ENCODE measurements at regions not wholly inside any gene's neighbourhood (a gene's known extent, or its start where the extent isn't known, plus 50 kb on each side); places are given as distances from the start of the nearest gene placed in this dataset.
"Not testable (repeated sequence)": the region's sequence is repeated elsewhere in the genome, so short reads cannot be mapped to it uniquely, and the experiment has no call there.

DNA sequence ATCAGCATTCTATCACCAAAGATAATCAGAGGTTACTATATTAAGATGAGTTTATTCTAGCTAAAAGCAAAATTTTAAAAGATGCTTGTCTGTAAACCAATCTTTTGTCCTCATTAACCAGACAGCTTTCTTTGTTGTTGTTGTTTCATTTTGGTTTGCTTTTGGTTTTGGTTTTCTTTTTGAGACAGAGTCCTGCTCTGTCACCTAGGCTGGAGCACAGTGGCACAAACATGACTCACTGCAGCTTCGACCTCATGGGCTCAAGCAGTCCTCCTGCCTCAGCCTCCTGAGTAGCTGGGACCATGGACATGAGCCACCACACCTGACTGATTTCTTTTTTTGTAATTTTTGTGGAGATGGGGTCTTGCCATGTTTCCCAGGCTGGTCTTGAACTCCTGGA is 102.9 kb downstream of the COX18 start:
- H3K4me3 Mint-ChIP-seq = no peak overlapping the region
- H3K27me3 Mint-ChIP-seq = no peaks in the 10 kb centered on the region
- no peaks in the 10 kb centered on the region for H3K36me3 Mint-ChIP-seq (ENCODE audit: low read depth)
- H3K9me3 Mint-ChIP-seq = peaks cover 16% of the 10 kb centered on the region
- no peaks in the 10 kb centered on the region for H3K4me1 Mint-ChIP-seq (ENCODE audit: low read depth)
- no peak overlapping the region for H3K27ac Mint-ChIP-seq
- intact Hi-C loops (cut with micrococcal nuclease) = no loop called here

DNA sequence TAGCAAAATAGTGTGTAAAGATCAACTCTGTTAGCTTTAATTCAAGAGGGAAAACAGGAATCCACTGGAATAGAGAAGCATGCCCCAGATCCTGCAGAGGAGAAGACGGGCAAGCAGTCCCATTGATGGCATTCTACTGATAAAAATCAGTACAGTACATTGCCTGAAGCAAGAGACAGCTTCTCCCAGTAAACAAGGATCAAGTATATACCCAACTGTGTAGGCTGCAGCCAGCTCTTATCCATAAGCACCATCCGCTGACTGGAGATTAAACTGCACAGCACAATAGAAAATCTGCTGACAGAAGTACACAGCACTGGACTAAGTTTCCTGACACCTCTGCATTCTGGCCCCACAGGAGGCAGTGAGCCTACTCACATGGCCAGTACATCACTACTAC is 110.1 kb downstream of the COX18 start:
- no peaks in the 10 kb centered on the region for H3K4me1 Mint-ChIP-seq (ENCODE audit: low read depth)
- no peak overlapping the region for H3K27ac Mint-ChIP-seq
- H3K36me3 Mint-ChIP-seq (ENCODE audit: low read depth) = no peaks in the 10 kb centered on the region
- H3K4me3 Mint-ChIP-seq = no peak overlapping the region
- peaks cover 32% of the 10 kb centered on the region for H3K9me3 Mint-ChIP-seq
- intact Hi-C loops (cut with micrococcal nuclease) = no loop called here
- no peaks in the 10 kb centered on the region for H3K27me3 Mint-ChIP-seq

DNA sequence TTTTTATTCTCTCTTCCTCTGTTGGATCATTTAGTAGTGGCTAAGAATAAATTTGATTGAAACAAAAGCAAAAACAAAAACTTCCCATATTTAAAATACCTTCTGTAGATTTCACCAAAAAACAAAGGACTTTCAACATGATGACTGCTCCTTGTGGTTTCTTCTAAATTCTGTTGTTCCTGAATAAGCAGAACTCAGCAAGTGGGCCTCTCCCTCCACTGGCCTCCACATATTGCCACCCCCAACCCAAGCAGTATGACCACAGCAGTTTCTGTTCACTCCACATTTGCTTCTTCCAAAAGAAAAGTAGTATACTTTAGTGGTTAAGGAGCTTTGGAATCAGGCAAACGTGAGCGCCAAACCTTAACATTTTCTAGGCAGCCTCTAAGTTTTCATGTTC is 114.7 kb downstream of the COX18 start:
- Mint-ChIP-seq H3K36me3 (ENCODE audit: low read depth) (no peaks in the 10 kb centered on the region), H3K27me3 (no peaks in the 10 kb centered on the region), H3K27ac (no peak overlapping the region), H3K9me3 (peaks cover 5% of the 10 kb centered on the region), H3K4me1 (ENCODE audit: low read depth) (no peaks in the 10 kb centered on the region), H3K4me3 (no peak overlapping the region)
- intact Hi-C loops (cut with micrococcal nuclease) = no loop called here

DNA sequence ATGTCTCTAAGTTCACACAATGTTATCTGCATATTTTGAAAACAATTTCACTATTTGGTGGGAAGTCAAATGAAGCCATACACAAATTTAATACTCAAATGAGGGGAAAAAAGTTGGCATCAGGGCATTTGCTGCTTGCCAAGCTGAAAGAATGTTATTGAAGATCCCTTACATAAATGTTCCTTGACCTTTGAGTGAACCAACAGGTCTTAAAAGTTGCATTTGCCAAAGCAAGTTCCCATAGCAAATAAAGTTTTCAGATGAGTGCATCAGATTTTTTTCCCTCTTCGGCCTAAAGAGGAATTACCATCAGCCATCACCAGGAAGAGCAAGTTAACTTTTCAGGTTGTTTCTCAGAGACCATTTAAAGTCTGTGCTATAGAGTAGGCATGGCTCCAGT is 115.9 kb downstream of the COX18 start:
- Mint-ChIP-seq H3K27ac (no peak overlapping the region), H3K27me3 (no peaks in the 10 kb centered on the region), H3K36me3 (ENCODE audit: low read depth) (no peaks in the 10 kb centered on the region), H3K4me1 (ENCODE audit: low read depth) (no peaks in the 10 kb centered on the region), H3K9me3 (no peaks in the 10 kb centered on the region), H3K4me3 (no peak overlapping the region)
- intact Hi-C loops (cut with micrococcal nuclease) = no loop called here

DNA sequence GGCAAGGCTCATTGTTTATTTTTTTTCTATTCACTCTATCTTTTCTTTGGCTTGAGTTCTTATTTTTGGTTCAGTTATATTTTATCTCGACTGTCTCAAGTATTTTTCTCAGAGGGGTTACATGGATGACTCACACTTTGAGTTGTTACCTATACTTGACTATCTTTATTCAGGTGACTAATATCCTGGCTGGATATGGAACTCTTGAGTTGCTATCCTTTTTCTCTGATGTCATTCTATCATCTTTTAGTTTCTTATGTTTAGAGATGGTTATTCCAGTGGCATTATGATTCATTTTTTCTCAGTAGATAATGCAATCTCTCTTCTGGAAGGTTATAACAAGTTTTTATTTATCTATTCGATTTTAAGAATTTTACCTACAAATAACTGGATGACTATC is 117.9 kb downstream of the COX18 start:
- Mint-ChIP-seq H3K4me1 (ENCODE audit: low read depth) (no peaks in the 10 kb centered on the region), H3K4me3 (no peak overlapping the region), H3K27ac (no peak overlapping the region)

DNA sequence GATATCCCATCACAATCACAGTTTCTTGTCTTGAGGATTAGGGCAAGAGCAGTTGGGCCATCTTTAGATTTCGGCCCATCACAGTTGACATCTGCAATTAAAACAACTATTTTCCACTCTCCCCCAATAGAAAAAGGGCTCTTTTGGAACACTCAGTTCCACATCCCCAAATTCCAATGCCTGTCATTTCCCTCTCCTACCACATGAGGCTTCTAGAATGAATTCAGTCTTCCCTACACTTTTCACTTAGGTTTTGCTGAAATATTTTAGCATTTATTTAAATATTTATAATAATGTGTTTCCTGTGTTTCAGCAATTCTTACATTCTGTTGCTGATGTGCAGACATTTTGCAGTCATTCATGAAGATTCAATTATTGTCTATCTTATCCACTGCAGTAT is 118.4 kb downstream of the COX18 start:
- Mint-ChIP-seq H3K27me3 (no peaks in the 10 kb centered on the region), H3K4me3 (no peak overlapping the region), H3K9me3 (peaks cover 10% of the 10 kb centered on the region), H3K4me1 (ENCODE audit: low read depth) (no peaks in the 10 kb centered on the region), H3K36me3 (ENCODE audit: low read depth) (no peaks in the 10 kb centered on the region), H3K27ac (no peak overlapping the region)
- intact Hi-C loops (cut with micrococcal nuclease) = no loop called here

More for the DNA sequence above, 117.9 kb downstream of the COX18 start:
- H3K36me3 Mint-ChIP-seq (ENCODE audit: low read depth) = no peaks in the 10 kb centered on the region
- intact Hi-C loops (cut with micrococcal nuclease) = no loop called here
- H3K9me3 Mint-ChIP-seq = peaks cover 5% of the 10 kb centered on the region
- H3K27me3 Mint-ChIP-seq = no peaks in the 10 kb centered on the region

DNA sequence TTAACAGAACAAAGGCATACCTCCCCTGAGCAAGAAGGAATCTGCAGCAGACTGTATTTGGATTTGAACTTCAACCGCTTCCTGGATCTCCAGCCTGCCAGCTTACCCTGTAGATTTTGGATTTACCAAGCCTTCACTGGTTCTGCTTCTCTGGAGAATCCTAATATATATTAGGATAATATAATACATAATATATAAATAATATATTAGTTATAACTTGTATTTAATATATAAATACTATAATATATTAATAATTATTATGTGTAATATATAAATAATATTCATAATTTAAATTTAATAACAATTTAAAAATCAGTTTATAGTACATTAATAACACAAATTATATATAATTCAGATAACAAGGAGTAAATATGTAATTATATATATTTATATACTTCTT is 121.4 kb downstream of the COX18 start:
- intact Hi-C loops (cut with micrococcal nuclease) = no loop called here
- H3K4me3 Mint-ChIP-seq = no peak overlapping the region
- no peak overlapping the region for H3K27ac Mint-ChIP-seq
- no peaks in the 10 kb centered on the region for H3K27me3 Mint-ChIP-seq
- H3K36me3 Mint-ChIP-seq (ENCODE audit: low read depth) = no peaks in the 10 kb centered on the region
- H3K9me3 Mint-ChIP-seq = peaks cover 21% of the 10 kb centered on the region
- no peaks in the 10 kb centered on the region for H3K4me1 Mint-ChIP-seq (ENCODE audit: low read depth)

DNA sequence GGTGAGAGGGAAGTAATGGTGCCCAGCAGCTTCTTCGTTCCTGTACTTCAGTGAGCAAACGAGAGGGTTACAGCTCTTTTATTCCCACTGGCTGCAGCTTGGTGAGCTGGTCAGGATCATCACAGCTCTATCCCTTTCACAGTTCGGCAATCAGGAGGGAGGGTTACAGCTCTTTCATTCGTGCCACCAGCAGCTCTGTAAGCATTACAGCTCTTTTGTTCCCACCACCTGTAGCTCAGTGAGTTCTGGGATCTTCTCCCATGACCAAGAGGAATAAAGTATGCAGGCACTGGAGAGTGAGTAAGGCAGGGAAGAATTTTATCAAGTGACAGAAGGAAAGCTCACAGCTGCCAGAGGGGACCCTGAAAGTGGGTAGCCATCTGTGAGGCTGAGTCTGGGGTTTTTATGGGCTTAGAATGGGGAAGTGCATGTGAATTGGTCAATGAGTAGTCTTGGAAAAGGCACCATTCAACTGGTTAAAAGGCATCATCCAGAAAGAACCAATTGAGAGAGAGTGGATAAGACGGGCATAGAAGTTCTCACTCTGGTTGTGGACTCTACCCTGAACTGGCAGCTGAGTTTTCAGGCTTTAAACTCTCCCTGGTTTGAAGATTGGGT is 123.7 kb downstream of the COX18 start:
- intact Hi-C loops (cut with micrococcal nuclease) = no loop called here
- no peak overlapping the region for H3K27ac Mint-ChIP-seq
- H3K4me1 Mint-ChIP-seq (ENCODE audit: low read depth) = no peaks in the 10 kb centered on the region
- H3K36me3 Mint-ChIP-seq (ENCODE audit: low read depth) = no peaks in the 10 kb centered on the region
- H3K27me3 Mint-ChIP-seq = no peaks in the 10 kb centered on the region
- H3K9me3 Mint-ChIP-seq = peaks cover 21% of the 10 kb centered on the region
- H3K4me3 Mint-ChIP-seq = no peak overlapping the region

DNA sequence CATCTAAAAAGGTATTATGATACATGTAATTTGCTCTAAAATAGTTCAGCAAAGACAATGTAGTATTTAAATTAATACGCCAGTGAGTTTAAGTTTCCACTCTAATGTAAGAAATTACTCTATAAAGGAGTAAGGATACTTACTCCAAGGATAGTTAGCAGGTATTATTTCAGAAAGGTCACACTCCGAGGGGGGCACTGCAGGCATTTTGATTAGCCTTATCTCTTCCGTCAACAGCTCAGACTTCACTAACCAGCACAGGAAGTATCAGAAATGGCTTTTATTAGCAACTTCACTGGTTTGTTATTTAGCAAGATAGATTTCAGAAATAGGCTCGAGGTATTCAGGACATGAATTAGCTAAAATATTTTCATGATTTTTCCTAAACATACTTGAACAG is 127.0 kb downstream of the COX18 start:
- Mint-ChIP-seq H3K9me3 (peaks cover 21% of the 10 kb centered on the region), H3K4me1 (ENCODE audit: low read depth) (no peaks in the 10 kb centered on the region), H3K27me3 (no peaks in the 10 kb centered on the region), H3K27ac (no peak overlapping the region), H3K36me3 (ENCODE audit: low read depth) (no peaks in the 10 kb centered on the region), H3K4me3 (no peak overlapping the region)
- intact Hi-C loops (cut with micrococcal nuclease) = no loop called here

DNA sequence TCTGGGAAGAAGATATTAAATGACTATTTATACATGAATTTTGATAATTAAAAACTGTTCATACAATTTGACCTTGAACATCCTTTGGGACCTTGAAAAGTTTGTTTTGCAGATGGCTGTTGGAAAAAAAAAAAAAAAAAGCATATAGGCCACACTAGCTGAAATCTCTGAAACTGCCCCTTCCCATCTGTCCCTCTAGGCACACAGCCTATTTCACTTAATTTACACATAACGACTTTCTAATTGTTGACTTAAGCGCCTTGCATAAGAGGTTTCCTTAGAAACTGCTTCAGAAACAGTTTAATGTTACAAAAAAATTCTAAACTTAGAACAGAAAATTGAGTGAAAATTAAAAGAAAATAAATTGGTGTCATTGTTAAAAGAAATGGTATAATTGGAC is 131.0 kb downstream of the COX18 start:
- Mint-ChIP-seq H3K27me3 (no peaks in the 10 kb centered on the region), H3K36me3 (ENCODE audit: low read depth) (no peaks in the 10 kb centered on the region), H3K27ac (no peak overlapping the region), H3K9me3 (peaks cover 10% of the 10 kb centered on the region), H3K4me3 (no peak overlapping the region), H3K4me1 (ENCODE audit: low read depth) (no peaks in the 10 kb centered on the region)
- intact Hi-C loops (cut with micrococcal nuclease) = no loop called here

DNA sequence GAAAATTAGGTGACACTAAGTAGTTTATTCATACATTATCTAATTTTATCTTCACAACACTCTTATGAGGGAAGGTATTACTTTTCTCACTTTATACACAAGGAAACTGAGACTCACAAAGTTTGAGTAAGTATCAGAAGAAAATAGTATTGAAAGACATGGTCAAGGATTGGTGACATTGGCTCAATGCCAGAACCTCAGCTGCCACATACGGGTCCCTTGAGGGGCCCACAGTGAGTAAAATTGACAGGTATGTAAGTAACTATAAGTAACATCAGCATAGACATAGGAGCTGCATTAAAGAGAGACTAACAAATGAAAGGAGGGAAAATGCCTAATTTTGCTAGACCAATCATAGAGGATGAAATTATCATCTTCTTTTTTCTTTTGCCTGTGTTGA is 134.1 kb downstream of the COX18 start:
- no peak overlapping the region for H3K27ac Mint-ChIP-seq
- intact Hi-C loops (cut with micrococcal nuclease) = no loop called here
- no peak overlapping the region for H3K4me3 Mint-ChIP-seq
- H3K27me3 Mint-ChIP-seq = no peaks in the 10 kb centered on the region
- no peaks in the 10 kb centered on the region for H3K4me1 Mint-ChIP-seq (ENCODE audit: low read depth)
- peaks cover 17% of the 10 kb centered on the region for H3K9me3 Mint-ChIP-seq
- H3K36me3 Mint-ChIP-seq (ENCODE audit: low read depth) = no peaks in the 10 kb centered on the region

DNA sequence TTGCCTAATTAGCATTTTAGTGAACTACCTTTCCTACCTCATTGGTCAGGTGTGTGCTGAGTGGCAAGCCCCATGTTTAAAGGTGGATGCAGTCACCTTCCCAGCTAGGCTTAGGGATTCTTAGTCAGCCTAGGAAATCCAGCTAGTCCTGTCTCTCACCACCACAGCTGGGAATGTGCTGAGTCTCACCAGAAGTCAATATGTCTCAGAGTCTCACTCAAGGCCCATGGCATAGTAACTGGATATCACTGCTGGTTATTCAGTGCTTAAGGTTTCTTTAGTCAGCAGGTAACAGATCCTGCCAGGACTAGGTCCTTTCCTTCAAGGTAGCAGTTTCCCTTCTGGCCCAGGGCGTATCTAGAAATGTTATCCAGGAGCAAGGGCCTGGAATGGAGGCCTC is 136.5 kb downstream of the COX18 start:
- H3K4me1 Mint-ChIP-seq (ENCODE audit: low read depth) = no peaks in the 10 kb centered on the region

DNA sequence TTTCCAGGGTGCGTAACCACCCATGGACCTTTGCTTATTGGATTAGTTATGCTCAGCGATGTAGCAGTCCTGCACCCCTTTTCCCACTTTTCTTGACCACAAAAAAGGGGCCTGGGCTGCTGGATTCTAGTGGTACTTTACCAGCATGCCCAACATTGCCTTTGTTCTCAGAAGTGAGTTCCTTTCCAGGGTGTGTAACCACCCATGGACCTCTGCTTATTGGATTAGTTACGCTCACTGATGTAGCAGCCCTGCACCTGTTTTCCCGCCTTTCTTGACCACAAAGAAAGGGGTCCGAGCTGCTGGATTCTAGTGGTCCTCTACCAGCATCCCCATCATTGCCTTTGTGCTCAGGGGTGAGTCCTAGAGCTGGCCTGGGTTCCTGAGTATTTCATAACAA is 138.2 kb downstream of the COX18 start:
- H3K36me3 Mint-ChIP-seq (ENCODE audit: low read depth) = no peaks in the 10 kb centered on the region
- no peak overlapping the region for H3K27ac Mint-ChIP-seq
- no peaks in the 10 kb centered on the region for H3K27me3 Mint-ChIP-seq
- peaks cover 33% of the 10 kb centered on the region for H3K9me3 Mint-ChIP-seq
- no peak overlapping the region for H3K4me3 Mint-ChIP-seq
- intact Hi-C loops (cut with micrococcal nuclease) = no loop called here
- no peaks in the 10 kb centered on the region for H3K4me1 Mint-ChIP-seq (ENCODE audit: low read depth)

More for the DNA sequence above, 136.5 kb downstream of the COX18 start:
- H3K9me3 Mint-ChIP-seq = peaks cover 17% of the 10 kb centered on the region
- intact Hi-C loops (cut with micrococcal nuclease) = no loop called here
- H3K27me3 Mint-ChIP-seq = no peaks in the 10 kb centered on the region
- no peak overlapping the region for H3K27ac Mint-ChIP-seq
- H3K36me3 Mint-ChIP-seq (ENCODE audit: low read depth) = no peaks in the 10 kb centered on the region
- no peak overlapping the region for H3K4me3 Mint-ChIP-seq

DNA sequence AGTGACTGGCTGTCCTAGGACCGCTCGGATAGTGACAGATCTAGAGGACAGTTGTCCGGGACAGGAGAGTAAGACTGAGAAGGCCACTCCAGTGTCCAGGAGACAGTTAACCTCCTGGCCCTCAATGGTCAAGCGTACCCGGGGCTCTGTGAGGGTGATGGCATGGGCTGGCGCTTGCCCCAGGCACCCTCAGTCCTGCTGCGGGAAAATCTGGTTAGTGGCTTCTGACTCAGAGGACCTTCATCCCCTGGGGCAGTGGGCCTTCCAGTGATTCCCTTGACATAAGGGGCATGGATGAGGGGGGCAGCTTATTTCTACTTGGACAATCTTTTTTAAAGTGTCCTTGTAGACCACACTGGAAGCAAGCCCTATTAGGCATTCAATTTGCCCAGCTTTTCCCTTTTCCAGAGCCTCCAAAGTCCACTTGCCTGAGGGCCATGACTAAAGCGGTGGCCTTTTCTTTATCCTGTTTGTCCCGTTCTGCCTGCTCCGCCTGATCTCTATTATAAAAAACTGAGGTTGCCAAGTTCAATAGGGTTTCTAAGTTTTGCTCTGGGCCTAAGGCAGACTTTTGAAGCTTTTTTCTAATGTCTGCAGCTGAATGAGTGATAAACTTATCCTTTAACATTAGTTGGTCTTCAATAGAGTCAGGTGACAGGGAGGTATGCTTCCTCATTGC is 139.8 kb downstream of the COX18 start:
- H3K27ac Mint-ChIP-seq; intact Hi-C loops (cut with micrococcal nuclease); H3K27me3 Mint-ChIP-seq; H3K36me3 Mint-ChIP-seq (ENCODE audit: low read depth); H3K4me1 Mint-ChIP-seq (ENCODE audit: low read depth); H3K4me3 Mint-ChIP-seq: not testable (repeated sequence)
- H3K9me3 Mint-ChIP-seq = peaks cover 47% of the 10 kb centered on the region

DNA sequence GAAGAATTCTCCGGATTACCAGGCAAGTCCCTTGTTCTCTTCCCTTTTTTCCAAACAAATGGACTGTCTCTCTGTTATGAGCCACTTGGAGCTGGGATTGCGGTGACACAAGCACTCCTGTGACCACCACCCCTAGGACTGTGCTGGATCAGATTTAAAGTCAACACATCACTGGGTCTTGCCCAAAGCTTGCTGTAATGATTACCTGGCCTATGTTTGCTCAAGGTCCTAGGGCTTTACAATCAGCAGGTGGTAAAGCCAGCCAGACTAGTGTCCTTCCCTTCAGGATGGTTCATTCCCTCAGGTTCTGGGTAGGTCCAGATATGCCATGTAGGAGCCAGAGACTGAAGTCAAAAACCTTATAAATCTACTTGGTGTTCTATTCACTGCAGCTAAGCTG is 144.7 kb downstream of the COX18 start:
- Mint-ChIP-seq H3K9me3 (peaks cover 32% of the 10 kb centered on the region), H3K4me1 (ENCODE audit: low read depth) (no peaks in the 10 kb centered on the region), H3K4me3 (no peak overlapping the region), H3K27ac (no peak overlapping the region), H3K27me3 (no peaks in the 10 kb centered on the region), H3K36me3 (ENCODE audit: low read depth) (no peaks in the 10 kb centered on the region)
- intact Hi-C loops (cut with micrococcal nuclease) = no loop called here

All from dendritic cell treated with granulocyte-macrophage colony-stimulating factor and Interleukin-4, amounts not matched to agents 40 ng/mL and 50 ng/mL, for 4 days (primary cell).